GM23248 (cell line): ENCODE measurements at regions not wholly inside any gene's neighbourhood (a gene's known extent, or its start where the extent isn't known, plus 50 kb on each side); places are given as distances from the start of the nearest gene placed in this dataset.

Experiments used
- DNase-seq: peaks from one replicate; pipeline ENCODE4 v3.0.0-alpha.2; 2015
- H2AFZ ChIP-seq: fragments of 200-600 bp; sonication (generic); 2 replicates; pipeline ENCODE4 v1.6.1; 2016; ENCODE audit warnings: antibody characterized with exemption
- H3F3A ChIP-seq: fragments of 200-600 bp; sonication (generic); 2 replicates; pipeline ENCODE4 v1.6.1; 2016; ENCODE audit warnings: mild to moderate bottlenecking, antibody characterized with exemption, mixed run types; ENCODE audit not compliant: insufficient read depth
- H3K27ac ChIP-seq: fragments of 200-600 bp; sonication (generic); 2 replicates; pipeline ENCODE4 v1.5.1; 2016; ENCODE audit warnings: mild to moderate bottlenecking
- H3K27me3 ChIP-seq: fragments of 200-600 bp; sonication (generic); replicated peaks from 2 replicates; pipeline ENCODE4 v1.6.1; 2016; ENCODE audit warnings: mild to moderate bottlenecking; ENCODE audit not compliant: insufficient read depth
- H3K36me3 ChIP-seq: fragments of 200-600 bp; sonication (generic); 2 replicates; pipeline ENCODE4 v1.6.1; 2016; ENCODE audit warnings: low read depth, mild to moderate bottlenecking
- H3K4me1 ChIP-seq: fragments of 200-600 bp; sonication (generic); 2 replicates; pipeline ENCODE4 v1.6.1; 2016; ENCODE audit warnings: mild to moderate bottlenecking; ENCODE audit not compliant: insufficient read depth
- H3K4me2 ChIP-seq: fragments of 200-600 bp; sonication (generic); one replicate; pipeline ENCODE4 v1.6.1; 2016; ENCODE audit warnings: mild to moderate bottlenecking; ENCODE audit not compliant: unreplicated experiment
- H3K4me3 ChIP-seq: fragments of 200-600 bp; sonication (generic); 2 replicates; pipeline ENCODE4 v1.5.1; 2016; ENCODE audit warnings: mild to moderate bottlenecking
- H3K79me2 ChIP-seq: fragments of 200-600 bp; sonication (generic); 2 replicates; pipeline ENCODE4 v1.6.1; 2016; ENCODE audit warnings: mild to moderate bottlenecking; ENCODE audit not compliant: insufficient read depth
- H3K9ac ChIP-seq: fragments of 200-600 bp; sonication (generic); 2 replicates; pipeline ENCODE4 v1.6.1; 2016; ENCODE audit warnings: mild to moderate bottlenecking
- H3K9me2 ChIP-seq: fragments of 200-600 bp; sonication (generic); 2 replicates; pipeline ENCODE4 v1.6.1; 2016; ENCODE audit warnings: mixed run types, mild to moderate bottlenecking, moderate library complexity; ENCODE audit not compliant: insufficient read depth
- H3K9me3 ChIP-seq: fragments of 200-600 bp; sonication (generic); one replicate; pipeline ENCODE4 v1.6.1; 2017; ENCODE audit warnings: low read depth
- H4K20me1 ChIP-seq: fragments of 200-600 bp; sonication (generic); 2 replicates; pipeline ENCODE4 v1.6.0; 2016; ENCODE audit not compliant: insufficient read depth
- EZH2 ChIP-seq: fragments of 200-600 bp; sonication (generic); IDR thresholded peaks from 2 replicates; pipeline ENCODE4 v1.6.1; 2018; ENCODE audit warnings: antibody characterized with exemption, mild to moderate bottlenecking; ENCODE audit not compliant: insufficient read depth, poor library complexity, severe bottlenecking
- EZH2phosphoT487 ChIP-seq: fragments of 200-600 bp; sonication (generic); IDR thresholded peaks from 2 replicates; pipeline ENCODE4 v1.6.1; 2018; ENCODE audit warnings: antibody characterized with exemption, moderate library complexity, mild to moderate bottlenecking, low read depth; ENCODE audit not compliant: insufficient read depth
- WGBS, 2 experiments: methylation state at CpG; one replicate each; pipeline ENCODE4 v1.1.6; 2015 to 2017; ENCODE audit warnings: low lambda C conversion rate in 2 of 2, low coverage in 1 of 2; ENCODE audit errors: missing lambda C conversion rate in 2 of 2; 5-methylcytosine and 5-hydroxymethylcytosine counted together
- in situ Hi-C: fragments of 300-500 bp; cut with MboI; formaldehyde crosslinking; loops from 2 replicates; pipeline ENCODE4 v1.15.0; 2020

DNA sequence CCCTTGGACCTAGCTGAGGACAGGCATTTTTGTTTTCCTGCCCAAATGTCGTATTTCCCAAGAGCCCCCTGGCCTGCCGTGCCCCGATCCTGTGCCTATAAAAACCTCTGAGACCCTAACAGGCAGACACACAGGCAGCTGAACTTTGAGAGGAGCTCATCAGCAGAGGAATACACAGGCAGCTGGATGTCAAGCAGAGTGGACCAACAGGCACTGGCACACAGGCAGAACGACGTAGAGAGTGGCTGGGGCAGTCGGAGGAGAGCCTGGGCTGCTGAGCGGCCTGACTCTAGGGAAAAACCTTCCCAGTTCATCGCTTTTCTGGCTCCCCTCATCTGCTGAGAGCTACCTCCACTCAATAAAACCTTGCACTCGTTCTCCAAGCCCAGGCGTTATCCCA is 896.1 kb downstream of the PCDH18 start:
- Histone ChIP-seq H3F3A (no peaks in the 10 kb centered on the region), H3K4me3 (no peak overlapping the region), H3K27me3 (no peaks in the 10 kb centered on the region), H3K9ac (no peak overlapping the region), H3K9me3 (no peaks in the 10 kb centered on the region), H3K4me2 (no peak overlapping the region), H4K20me1 (no peaks in the 10 kb centered on the region), H3K9me2 (no peaks in the 10 kb centered on the region), H3K4me1 (no peaks in the 10 kb centered on the region), H3K27ac (no peak overlapping the region), H2AFZ (no peak overlapping the region), H3K36me3 (no peaks in the 10 kb centered on the region), H3K79me2 (no peaks in the 10 kb centered on the region)
- TF ChIP-seq EZH2 (no peak), EZH2phosphoT487 (no peak)
- WGBS, 2 experiments: 44 to 47% methylated on average over 10 of the region's 10 CpGs
- in situ Hi-C loops: no loop called here
- DNase-seq: no peak

DNA sequence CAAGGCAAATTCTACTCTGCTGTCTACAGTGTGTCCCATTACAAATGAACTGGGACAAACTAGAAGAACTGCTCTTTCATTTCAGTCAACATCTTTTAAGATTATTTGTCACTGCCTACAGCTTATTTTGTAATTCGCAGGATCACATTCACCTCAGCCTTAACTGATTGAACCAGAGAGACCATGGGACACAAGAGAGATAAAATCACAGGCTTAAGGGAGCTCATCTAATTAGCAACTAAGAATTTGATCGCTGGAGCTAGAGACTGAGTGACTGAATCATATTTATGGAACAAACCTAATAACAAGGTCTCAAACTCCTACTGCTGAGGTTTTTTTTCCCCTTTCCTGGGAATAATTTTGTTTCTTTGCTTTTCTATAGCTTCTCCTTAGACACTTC is 898.2 kb downstream of the PCDH18 start:
- Histone ChIP-seq H3K27me3 (no peaks in the 10 kb centered on the region), H3K4me2 (no peak overlapping the region), H3K9me2 (no peaks in the 10 kb centered on the region), H2AFZ (no peak overlapping the region), H3K9ac (no peak overlapping the region), H4K20me1 (no peaks in the 10 kb centered on the region), H3K27ac (no peak overlapping the region), H3K9me3 (no peaks in the 10 kb centered on the region), H3K4me1 (no peaks in the 10 kb centered on the region), H3K4me3 (no peak overlapping the region), H3F3A (no peaks in the 10 kb centered on the region), H3K79me2 (no peaks in the 10 kb centered on the region), H3K36me3 (no peaks in the 10 kb centered on the region)
- in situ Hi-C loops: no loop called here
- 33 to 38% methylated on average over 2 of the region's 2 CpGs for WGBS, 2 experiments
- DNase-seq: no peak
- TF ChIP-seq EZH2phosphoT487: no peak
- no peak for TF ChIP-seq EZH2

DNA sequence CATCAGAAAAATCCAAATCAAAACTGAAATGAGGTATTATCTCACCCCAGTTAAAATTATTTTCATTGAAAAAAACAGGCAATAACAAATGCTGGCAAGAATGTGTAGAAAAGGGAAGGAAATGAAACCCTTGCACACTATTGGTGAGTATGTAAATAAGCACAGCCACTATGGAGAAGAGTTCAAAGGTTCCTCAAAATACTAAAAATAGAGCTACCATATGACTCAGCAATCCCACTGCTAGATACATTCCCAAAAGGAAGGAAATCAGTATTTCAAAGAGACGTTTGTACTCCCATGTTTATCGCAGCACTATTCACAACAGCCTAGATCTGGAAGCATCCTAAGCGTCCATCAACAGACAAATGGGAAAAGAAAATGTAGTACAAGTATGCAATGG is 932.4 kb downstream of the PCDH18 start:
- H3K9me3 ChIP-seq: no peaks in the 10 kb centered on the region
- DNase-seq: no peak
- in situ Hi-C loops: no loop called here
- no peaks in the 10 kb centered on the region for H3K79me2 ChIP-seq
- H3F3A ChIP-seq: no peaks in the 10 kb centered on the region
- no peaks in the 10 kb centered on the region for H3K4me1 ChIP-seq
- H3K36me3 ChIP-seq: no peaks in the 10 kb centered on the region
- WGBS, 2 experiments: 41 to 45% methylated on average over 3 of the region's 3 CpGs
- H3K27me3 ChIP-seq: no peaks in the 10 kb centered on the region
- H3K9ac ChIP-seq: no peak overlapping the region
- no peaks in the 10 kb centered on the region for H3K9me2 ChIP-seq
- TF ChIP-seq EZH2 (no peak), EZH2phosphoT487 (no peak)
- no peak overlapping the region for H3K27ac ChIP-seq
- no peak overlapping the region for H3K4me2 ChIP-seq
- no peak overlapping the region for H3K4me3 ChIP-seq
- no peak overlapping the region for H2AFZ ChIP-seq
- H4K20me1 ChIP-seq: no peaks in the 10 kb centered on the region

DNA sequence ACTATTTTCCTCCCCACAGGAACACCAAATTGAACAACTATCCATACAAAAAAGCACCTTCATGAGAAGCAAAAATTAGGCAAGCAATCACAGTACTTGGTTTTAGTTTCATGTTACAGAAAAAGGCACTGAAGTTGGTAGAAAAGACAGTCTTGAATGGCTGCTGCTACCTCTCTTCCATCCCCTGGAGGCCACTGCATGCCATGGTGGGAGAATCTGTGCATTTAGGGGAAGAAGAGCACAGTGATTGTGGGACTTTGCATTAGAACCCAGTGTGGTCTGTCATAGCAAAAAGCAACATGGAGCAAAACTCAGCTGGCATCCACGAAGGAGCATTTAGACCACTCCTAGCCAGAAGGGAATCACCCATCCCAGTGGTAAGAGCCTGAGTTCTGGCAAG is 941.9 kb downstream of the PCDH18 start:
- Histone ChIP-seq H3K4me3 (no peak overlapping the region), H2AFZ (no peak overlapping the region), H3K36me3 (no peaks in the 10 kb centered on the region), H3K9me3 (no peaks in the 10 kb centered on the region), H3K9me2 (no peaks in the 10 kb centered on the region), H3K4me1 (no peaks in the 10 kb centered on the region), H3F3A (no peaks in the 10 kb centered on the region), H3K9ac (no peak overlapping the region), H4K20me1 (no peaks in the 10 kb centered on the region), H3K79me2 (no peaks in the 10 kb centered on the region), H3K27me3 (no peaks in the 10 kb centered on the region), H3K27ac (no peak overlapping the region), H3K4me2 (no peak overlapping the region)
- no peak for TF ChIP-seq EZH2
- TF ChIP-seq EZH2phosphoT487: no peak
- in situ Hi-C loops: no loop called here
- 0 to 6% methylated on average over 1 of the region's 1 CpG for WGBS, 2 experiments
- DNase-seq: no peak

DNA sequence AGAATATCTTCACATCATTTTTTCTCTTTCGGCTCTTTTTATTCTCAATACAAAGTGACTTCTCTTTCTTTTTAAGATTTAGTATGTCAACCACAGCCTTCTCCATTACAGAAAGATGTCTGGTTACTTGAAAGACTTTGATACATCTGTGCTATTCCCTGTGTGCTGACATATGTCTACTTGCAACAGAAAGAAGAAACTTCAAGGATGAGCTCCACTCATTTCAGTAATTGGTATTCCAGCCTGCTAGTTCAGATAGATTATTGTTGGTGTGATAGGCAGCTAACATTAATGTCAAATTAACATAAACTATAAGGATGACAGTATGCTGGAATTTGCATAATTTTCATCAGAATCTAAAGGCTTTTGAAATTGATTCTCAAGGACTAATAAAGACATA is 948.7 kb downstream of the PCDH18 start:
- H2AFZ ChIP-seq: no peak overlapping the region
- WGBS, 2 experiments: 22 to 26% methylated on average over 1 of the region's 1 CpG
- no peaks in the 10 kb centered on the region for H3K79me2 ChIP-seq
- H3F3A ChIP-seq: no peaks in the 10 kb centered on the region
- DNase-seq: no peak
- no peak overlapping the region for H3K9ac ChIP-seq
- TF ChIP-seq EZH2phosphoT487: no peak
- no peak for TF ChIP-seq EZH2
- no peak overlapping the region for H3K4me2 ChIP-seq
- in situ Hi-C loops: no loop called here
- no peaks in the 10 kb centered on the region for H3K4me1 ChIP-seq
- no peak overlapping the region for H3K4me3 ChIP-seq
- H3K36me3 ChIP-seq: no peaks in the 10 kb centered on the region
- no peaks in the 10 kb centered on the region for H3K9me2 ChIP-seq
- H4K20me1 ChIP-seq: no peaks in the 10 kb centered on the region
- no peaks in the 10 kb centered on the region for H3K9me3 ChIP-seq
- no peaks in the 10 kb centered on the region for H3K27me3 ChIP-seq
- no peak overlapping the region for H3K27ac ChIP-seq
